Thyroid gland (tissue), 4 donors: ENCODE measurements at regions not wholly inside any gene's neighbourhood (a gene's known extent, or its start where the extent isn't known, plus 50 kb on each side); places are given as distances from the start of the nearest gene placed in this dataset.

Source experiments
- POLR2A ChIP-seq, 2 donors: fragments of 450-650 bp; IDR thresholded peaks; one replicate each; pipeline ENCODE4 v1.6.1; 2017; ENCODE audit warnings: antibody characterized with exemption in 2 of 2, mild to moderate bottlenecking in 2 of 2, moderate library complexity in 1 of 2
- TF ChIP-seq, protein P1 (sequence below), 6 experiments: fragments of 200-600 bp in 3 of 6; fragments of 450-650 bp in 3 of 6; sonication (generic) in 3 of 6; IDR thresholded peaks; one replicate each; pipeline ENCODE4 v1.5.1; 2016 to 2019; ENCODE audit warnings: antibody characterized with exemption in 6 of 6, mild to moderate bottlenecking in 2 of 6, inconsistent platforms in 1 of 6, moderate library complexity in 1 of 6

DNA sequence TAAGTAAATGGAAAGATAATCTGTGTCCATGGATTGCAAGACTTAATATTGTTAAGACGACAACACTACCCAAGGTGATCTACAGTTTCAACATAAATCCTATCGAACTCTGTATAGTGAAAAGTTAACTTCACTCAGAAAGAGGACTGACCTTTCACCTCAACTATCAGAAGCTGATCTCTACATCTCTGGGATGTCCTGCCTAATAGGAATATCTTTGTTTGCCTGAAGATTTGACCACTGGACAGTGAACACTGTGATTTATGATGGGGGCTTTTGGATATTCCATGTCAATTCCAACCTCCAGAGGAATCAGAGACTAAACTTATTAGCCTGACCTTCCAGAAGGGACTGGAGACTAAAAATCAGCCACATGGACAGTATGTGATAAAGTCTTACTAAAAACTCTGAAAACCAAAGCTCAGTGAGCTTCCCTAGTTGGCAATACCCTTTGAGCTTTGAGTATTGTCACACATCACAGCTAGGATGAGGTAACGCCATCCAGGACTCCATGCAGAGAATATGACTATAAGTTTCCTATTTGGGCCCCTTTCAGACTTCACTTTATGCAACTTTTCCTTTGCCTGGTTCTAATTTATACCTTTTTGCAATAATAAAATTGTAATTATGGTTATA lies 164.9 kb upstream of the SETMAR start:
- TF ChIP-seq, protein P1, sequence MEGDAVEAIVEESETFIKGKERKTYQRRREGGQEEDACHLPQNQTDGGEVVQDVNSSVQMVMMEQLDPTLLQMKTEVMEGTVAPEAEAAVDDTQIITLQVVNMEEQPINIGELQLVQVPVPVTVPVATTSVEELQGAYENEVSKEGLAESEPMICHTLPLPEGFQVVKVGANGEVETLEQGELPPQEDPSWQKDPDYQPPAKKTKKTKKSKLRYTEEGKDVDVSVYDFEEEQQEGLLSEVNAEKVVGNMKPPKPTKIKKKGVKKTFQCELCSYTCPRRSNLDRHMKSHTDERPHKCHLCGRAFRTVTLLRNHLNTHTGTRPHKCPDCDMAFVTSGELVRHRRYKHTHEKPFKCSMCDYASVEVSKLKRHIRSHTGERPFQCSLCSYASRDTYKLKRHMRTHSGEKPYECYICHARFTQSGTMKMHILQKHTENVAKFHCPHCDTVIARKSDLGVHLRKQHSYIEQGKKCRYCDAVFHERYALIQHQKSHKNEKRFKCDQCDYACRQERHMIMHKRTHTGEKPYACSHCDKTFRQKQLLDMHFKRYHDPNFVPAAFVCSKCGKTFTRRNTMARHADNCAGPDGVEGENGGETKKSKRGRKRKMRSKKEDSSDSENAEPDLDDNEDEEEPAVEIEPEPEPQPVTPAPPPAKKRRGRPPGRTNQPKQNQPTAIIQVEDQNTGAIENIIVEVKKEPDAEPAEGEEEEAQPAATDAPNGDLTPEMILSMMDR (IDR thresholded peaks at IDR 0.05): no peak
- TF ChIP-seq POLR2A (IDR thresholded peaks at IDR 0.05): no peak
